Fibroblast of pulmonary artery (primary cell): ENCODE measurements at regions not wholly inside any gene's neighbourhood (a gene's known extent, or its start where the extent isn't known, plus 50 kb on each side); places are given as distances from the start of the nearest gene placed in this dataset.
"Not testable (repeated sequence)": the region's sequence is repeated elsewhere in the genome, so short reads cannot be mapped to it uniquely, and the experiment has no call there.

Source experiments
- DNase-seq: peaks from one replicate; pipeline ENCODE4 v3.0.0-alpha.2; 2010; ENCODE audit warnings: low read depth
- H3K4me3 ChIP-seq: replicated peaks from 2 replicates; pipeline ENCODE4 v1.5.1; 2011; ENCODE audit warnings: low read depth, mild to moderate bottlenecking, control low read depth, low read length, moderate library complexity
- TF ChIP-seq, protein P1 (sequence below): IDR thresholded peaks from 2 replicates; pipeline ENCODE4 v1.5.1; 2011; ENCODE audit warnings: mild to moderate bottlenecking, control low read depth, low read length, inconsistent platforms; ENCODE audit errors: missing control alignments

GRCh38 chr9:110007477-110008270 is 200.3 kb downstream of the C9orf152 start:
- no peak overlapping the region for H3K4me3 ChIP-seq
- no peak for DNase-seq
- TF ChIP-seq, protein P1, sequence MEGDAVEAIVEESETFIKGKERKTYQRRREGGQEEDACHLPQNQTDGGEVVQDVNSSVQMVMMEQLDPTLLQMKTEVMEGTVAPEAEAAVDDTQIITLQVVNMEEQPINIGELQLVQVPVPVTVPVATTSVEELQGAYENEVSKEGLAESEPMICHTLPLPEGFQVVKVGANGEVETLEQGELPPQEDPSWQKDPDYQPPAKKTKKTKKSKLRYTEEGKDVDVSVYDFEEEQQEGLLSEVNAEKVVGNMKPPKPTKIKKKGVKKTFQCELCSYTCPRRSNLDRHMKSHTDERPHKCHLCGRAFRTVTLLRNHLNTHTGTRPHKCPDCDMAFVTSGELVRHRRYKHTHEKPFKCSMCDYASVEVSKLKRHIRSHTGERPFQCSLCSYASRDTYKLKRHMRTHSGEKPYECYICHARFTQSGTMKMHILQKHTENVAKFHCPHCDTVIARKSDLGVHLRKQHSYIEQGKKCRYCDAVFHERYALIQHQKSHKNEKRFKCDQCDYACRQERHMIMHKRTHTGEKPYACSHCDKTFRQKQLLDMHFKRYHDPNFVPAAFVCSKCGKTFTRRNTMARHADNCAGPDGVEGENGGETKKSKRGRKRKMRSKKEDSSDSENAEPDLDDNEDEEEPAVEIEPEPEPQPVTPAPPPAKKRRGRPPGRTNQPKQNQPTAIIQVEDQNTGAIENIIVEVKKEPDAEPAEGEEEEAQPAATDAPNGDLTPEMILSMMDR: no peak

- no peak overlapping the region for H3K4me3 ChIP-seq
- no peak for DNase-seq
- TF ChIP-seq, protein P1: no peak
Measured at GRCh38 chr9:110008663-110009062, 199.3 kb downstream of the C9orf152 start.

DNA sequence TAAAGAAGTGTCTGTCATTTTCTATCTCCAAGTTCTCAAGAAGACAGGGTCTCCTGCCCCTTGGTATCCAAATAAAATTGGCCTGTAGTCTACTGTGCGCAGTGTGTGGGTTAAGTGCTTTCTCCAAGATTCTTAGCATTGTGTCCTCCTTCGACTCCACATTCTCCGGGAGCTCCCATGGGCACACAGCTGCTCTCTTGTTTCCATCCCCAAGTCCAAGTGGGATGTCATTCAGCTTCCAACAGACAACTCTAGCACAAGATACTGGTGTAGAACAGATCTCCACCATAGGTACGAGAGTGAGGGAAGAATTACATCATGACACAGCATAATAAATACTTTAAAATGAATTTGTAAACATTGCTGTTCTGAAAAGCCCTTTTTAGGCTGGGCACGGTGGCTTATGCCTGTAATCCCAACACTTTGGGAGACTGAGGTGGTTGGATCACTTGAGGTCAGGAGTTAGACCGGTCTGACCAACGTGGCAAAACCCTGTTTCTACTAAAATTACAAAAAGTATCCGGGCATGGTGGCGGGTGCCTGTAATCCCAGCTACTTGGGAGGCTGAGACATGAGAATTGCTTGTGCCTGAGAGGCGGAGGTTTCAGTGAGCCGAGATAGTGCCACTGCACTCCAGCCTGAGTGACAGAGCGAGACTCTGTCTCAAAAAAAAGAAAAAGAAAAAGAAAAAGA is 196.2 kb downstream of the C9orf152 start:
- DNase-seq: no peak
- TF ChIP-seq, protein P1: no peak
- H3K4me3 ChIP-seq: no peak overlapping the region

DNA sequence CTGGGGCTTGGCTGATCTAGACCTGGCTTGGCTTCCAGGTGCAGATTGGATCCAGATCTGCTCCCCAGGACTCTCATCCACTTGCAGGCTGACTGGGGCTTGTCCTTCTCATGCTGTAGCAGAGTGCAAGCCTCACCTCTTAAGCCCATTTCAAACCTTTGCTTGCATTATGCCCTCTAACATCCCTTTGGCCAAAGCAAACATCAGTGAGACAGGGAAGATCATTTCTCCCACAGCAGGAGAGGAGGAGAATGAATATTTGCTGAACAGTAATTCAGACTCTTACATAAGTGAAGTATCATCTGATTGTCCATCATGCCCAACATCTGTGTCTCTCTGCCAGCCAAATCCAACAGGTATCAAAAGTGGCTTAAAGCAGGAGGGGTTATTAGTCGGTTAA is 194.9 kb downstream of the C9orf152 start:
- no peak overlapping the region for H3K4me3 ChIP-seq
- no peak for DNase-seq
- TF ChIP-seq, protein P1: no peak

DNA sequence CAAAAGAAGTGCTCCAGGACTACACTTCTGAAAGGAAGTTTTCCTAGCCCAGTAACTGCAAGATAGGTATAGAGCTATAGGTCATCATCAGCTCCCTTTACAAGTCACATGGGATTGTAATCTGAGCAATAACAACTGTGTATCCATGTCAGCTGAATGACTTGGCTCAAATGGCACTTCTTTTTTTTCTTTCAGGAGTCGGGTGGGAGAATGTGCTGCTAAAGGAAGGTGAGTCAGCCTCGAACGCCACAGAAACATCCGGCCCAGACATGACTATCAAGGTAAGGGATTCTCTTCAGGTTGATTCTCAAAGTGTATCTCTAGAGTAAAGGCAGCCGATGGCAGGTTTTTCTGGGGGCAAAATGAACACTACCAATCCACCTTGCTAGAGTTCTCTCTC is 192.2 kb downstream of the C9orf152 start:
- no peak overlapping the region for H3K4me3 ChIP-seq
- TF ChIP-seq, protein P1: no peak
- DNase-seq: peak; percentile 82

DNA sequence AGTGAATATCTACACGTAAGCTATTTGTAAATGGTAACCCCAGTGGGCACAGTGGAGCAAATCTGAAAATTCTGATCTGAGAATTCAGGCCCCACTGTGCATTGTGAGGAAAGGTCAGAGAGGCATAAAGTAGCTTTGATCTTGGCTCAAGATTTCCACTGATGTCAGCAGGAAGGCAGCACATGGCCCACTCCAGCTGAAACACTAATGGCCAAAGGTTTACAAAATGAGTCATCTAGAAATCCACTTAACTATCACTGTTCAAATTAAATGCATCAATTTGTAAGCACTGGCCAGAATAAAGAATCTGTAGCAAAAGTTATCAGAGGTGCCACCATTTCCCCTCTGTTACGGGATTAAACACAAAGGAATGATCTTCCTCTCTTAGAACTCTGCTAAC is 191.6 kb downstream of the C9orf152 start:
- DNase-seq: peak; percentile 67
- no peak overlapping the region for H3K4me3 ChIP-seq
- TF ChIP-seq, protein P1: no peak

- DNase-seq, H3K4me3 ChIP-seq: not testable (repeated sequence)
Measured at GRCh38 chr9:110020216-110020615, 187.7 kb downstream of the C9orf152 start.
